H4 (cell line): ENCODE measurements at regions not wholly inside any gene's neighbourhood (a gene's known extent, or its start where the extent isn't known, plus 50 kb on each side); places are given as distances from the start of the nearest gene placed in this dataset.
A peak's percentile ranks its signal among the peaks of the same experiment; 100 is the strongest.
"Not testable (repeated sequence)": the region's sequence is repeated elsewhere in the genome, so short reads cannot be mapped to it uniquely, and the experiment has no call there.

Experiments
- DNase-seq: peaks from one replicate; pipeline ENCODE4 v3.0.0-alpha.2; 2015; ENCODE audit warnings: low spot score

- DNase-seq, result peak; percentile 63
Measured at GRCh38 chr20:52312132-52312729, 120.7 kb upstream of the ZFP64 start.

- no peak for DNase-seq
Measured at GRCh38 chr20:52311209-52311794, 119.7 kb upstream of the ZFP64 start.

DNA sequence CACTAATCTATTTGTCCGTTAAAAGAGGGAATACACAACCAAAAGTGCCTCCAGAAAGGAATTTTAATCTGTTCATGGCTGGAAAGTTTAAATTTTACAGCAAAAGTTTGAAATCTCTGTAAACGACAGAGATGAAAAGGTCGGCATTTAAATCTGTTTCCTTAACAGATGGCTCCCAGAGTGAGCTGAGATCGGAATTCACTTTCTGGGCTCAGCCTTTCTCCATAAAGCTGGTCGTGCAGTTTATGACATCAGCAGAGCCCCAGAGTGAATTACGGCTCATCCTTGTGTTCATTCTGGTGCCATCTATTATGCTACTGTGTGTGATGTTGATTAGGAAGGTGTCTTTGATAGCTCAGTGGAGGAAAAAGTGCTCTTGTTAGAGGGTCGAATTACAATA, 117.6 kb upstream of the ZFP64 start:
- DNase-seq, result no peak

- DNase-seq, result no peak
Measured at GRCh38 chr20:52306477-52306876, 114.9 kb upstream of the ZFP64 start.

DNA sequence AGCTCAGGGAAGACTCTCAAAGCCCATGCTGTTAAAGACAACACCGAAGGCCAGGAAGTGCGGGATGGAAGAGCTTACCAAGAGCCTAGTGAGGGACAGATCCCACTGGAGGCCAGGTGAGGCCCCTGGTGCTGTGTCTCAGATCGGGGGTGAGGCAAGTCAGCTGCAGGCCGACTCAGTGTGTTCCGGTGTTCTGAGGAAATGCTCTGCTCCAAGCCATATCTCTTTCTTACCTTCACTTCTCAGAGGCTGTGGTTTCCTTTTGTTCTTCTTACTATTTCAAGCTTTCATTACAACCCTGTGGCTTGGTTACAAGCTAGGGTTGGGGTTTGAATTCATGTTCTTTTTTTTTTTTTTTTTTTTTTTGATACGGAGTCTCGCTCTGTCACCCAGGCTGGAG, 114.3 kb upstream of the ZFP64 start:
- no peak for DNase-seq

GRCh38 chr20:52305024-52305645, 113.6 kb upstream of the ZFP64 start:
- no peak for DNase-seq

DNA sequence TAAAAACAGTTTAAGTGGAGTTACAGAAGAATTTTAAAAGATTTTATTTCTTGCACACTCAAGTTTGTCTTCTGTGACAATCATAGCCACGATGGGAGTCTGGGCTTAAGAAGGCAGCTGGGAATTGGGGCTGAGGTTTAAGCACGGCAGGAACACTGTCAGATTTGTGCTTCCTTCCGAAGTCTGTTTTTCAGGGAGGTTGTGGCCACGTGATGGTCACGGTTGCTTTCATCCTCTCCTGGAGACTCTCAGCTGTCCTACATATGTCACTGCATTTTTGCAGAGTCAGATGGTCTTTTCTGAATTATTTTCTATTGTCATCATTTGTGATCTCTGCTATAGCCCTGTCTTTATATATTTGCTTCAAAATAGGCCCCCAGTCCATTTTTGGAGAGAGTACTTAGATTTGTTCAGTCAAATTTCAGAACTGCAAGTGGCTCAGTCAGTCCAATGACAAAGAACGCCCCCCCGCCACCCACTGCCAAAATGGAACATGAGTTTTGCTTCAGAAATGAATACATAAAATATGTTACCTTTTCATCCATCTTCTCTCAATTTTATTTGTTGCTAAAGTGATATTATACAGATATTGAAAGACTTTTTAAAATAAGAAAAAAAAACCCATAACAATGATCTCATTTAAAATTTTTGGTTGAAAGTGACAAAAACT, 111.8 kb upstream of the ZFP64 start:
- no peak for DNase-seq

GRCh38 chr20:52302736-52303135, 111.2 kb upstream of the ZFP64 start:
- no peak for DNase-seq

- DNase-seq, result not testable (repeated sequence)
Measured at GRCh38 chr20:52302051-52302450, 110.5 kb upstream of the ZFP64 start.

DNA sequence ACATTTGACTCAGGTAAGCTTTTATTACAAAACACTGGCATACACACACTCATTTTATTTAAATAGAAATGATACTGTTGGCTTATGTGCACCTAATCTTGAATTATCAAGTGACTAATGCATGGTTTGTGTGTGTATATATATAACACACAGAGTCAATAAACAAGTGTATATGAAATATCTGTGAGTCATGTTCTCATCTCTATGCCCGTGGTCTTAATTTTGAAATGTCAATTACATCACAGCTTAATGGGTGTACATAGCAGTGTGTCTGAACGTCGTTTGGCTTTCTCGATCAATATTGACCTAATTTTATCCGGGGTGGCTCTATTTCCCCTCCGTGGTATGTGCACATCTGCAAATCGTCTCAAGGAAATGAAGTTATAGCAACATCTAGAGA, 104.0 kb upstream of the ZFP64 start:
- no peak for DNase-seq

- peak; percentile 30 for DNase-seq
Measured at GRCh38 chr20:52294106-52294628, 102.6 kb upstream of the ZFP64 start.

DNA sequence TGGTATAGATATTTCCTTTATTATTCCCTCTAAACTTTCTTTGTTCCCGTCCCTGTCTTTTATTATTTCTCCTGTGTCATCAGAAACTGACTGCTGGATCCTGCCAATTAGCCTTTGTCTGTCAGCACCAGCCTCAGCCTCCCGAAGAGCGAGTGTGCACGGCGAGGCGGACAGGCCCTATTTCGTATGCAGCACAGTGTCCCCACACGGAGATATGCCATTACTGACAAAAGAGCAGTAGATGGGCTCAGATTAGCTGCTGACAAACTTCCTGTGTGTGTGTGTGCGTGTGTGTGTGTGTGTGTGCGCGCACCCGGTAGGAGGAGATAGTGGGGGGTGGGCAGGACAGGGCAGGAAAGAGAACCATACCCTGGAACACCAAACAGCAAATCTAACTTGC, 99.5 kb upstream of the ZFP64 start:
- no peak for DNase-seq

DNA sequence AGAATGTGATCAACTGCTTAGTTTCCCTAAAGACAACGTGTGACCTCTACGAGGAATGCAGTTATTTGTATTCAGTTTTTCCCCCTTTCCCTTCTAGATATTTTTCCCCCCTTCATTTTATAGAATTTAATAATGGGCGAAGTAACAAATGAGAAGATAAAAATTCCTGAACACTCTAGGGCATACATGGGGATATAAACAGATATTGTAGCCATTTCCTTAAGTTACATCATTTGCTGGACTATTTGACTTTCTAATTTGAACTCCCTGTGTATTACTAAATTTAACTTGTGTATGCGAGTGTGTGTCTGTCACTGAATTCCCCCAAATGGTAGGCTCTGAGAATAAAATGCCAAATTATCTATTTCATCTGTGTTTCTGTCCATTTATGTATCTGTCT, 99.0 kb upstream of the ZFP64 start:
- no peak for DNase-seq

DNA sequence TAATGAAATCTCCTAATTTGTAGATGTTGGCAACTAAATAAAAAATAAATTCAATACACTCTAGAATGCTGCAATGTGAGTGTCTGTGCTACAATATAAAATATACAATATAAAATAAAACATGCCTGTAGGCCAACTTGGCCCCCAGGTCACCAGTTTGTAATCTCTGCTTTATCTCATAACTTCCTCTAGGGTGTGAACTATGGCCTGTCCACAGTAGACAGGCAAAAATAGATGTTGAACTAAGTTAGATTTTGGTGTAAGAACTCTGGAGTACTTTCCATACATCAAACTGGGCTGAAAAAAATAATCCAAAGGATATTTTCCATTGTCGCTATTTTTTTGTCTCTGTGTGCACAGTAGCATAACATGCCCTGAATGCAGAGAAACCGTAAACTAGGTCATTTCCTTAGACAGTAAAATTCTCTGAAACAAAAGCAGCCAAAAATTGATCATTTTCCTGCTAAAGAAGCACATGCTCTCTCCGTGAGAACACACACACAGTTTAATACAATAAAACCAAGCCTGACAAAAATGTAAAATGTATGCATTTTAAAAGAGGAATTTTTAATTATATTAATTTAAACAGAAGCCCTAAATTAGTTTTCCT, 98.5 kb upstream of the ZFP64 start:
- no peak for DNase-seq

DNA sequence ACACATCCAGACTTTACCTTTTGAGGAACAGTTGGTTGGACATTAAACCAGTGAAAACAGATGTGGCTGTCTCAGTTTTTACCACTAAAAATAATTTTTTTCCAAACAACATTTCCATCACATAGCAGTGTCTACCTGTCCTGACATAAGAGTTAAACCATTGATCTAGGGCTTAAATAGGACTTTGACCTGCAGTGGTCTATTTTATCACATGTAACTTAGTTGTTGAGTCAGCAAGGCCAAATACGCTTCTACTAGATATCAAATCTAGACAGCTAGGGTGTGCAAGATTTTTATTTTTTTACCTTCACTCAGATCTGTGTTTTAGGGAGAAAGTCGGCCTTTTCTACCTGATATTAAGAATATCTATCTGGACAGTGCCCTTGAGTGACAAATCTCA, 88.8 kb upstream of the ZFP64 start:
- DNase-seq, result no peak

- peak; percentile 64 for DNase-seq
Measured at GRCh38 chr20:52279706-52280105, 88.1 kb upstream of the ZFP64 start.

DNA sequence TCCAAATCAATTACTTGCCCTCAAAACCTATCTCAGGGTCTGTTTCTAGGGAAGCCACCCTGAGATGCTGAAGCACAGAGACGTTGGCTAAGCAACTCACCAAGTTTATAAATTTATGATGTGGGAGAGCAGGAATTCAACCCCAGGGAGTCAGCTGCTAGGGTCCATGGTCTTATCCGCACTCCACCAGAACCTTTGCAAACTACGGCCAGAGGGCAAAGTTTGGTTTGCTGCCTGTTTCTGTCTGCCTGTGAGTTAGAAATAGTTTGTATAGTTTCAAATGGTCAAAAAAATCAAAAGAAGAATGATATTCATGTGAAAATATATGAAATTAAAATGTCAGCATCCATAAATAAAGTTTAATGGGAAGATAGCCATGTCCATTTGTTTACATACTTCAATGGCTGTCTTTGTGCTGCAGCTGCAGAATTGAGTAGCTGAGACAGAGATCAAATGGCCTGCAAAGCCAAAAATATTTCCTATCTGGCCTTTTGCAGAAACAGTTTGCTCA, 83.7 kb upstream of the ZFP64 start:
- no peak for DNase-seq

DNA sequence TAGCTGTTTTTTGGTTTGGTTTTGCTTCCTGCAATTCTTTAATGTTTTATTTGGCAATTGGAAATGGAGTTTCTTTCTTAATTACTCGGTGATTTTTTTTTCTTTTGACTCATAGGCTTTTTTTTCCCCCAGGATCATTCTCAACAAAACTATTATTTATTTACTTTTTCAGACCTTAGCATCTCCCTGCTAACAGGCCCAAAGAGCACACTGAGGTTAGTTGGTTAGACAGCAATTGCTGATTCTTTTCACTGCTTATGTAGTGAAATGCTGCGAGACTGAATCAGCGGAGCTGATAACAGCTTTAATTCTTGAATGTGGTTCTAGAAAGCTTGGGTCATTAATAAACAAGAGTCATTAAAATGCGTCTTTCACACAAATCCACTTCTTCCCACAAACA, 79.1 kb upstream of the ZFP64 start:
- DNase-seq, result peak; percentile 43

DNA sequence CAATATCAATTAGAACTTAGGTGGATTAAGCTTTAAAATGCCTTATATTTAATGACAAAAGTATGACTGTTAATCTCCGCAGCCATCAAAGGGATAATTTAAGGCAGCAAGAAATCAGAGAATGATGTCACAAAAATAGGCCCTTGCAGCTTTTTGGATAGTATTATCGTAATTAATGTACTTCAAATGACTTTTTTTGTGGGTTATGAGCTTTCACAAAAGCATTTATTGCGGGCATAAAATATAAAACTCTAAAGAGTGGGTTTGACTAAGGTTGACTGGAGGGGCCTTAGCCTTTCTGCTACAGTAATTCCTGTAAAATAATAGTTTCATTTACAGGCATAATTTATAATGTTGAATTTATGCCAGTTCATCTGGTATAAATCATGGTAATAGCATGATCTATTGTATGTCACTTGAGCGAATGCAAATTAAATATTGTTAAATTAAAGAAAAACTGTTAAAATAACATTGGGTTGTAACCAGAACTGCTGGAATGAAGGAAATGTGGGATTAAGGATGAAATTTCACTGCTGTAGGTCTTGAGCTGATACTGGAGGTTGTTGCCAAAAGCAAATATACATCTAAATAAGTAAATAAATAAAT, 78.5 kb upstream of the ZFP64 start:
- no peak for DNase-seq

- DNase-seq, result peak; percentile 64
Measured at GRCh38 chr20:52269321-52269720, 77.7 kb upstream of the ZFP64 start.

GRCh38 chr20:52268184-52268749, 76.7 kb upstream of the ZFP64 start:
- DNase-seq, result no peak
